NCI-H2029 treated with DMSO at 0.1 percent for 48 hours (cell line): ENCODE measurements at regions not wholly inside any gene's neighbourhood (a gene's known extent, or its start where the extent isn't known, plus 50 kb on each side); places are given as distances from the start of the nearest gene placed in this dataset.
"Not testable (repeated sequence)": the region's sequence is repeated elsewhere in the genome, so short reads cannot be mapped to it uniquely, and the experiment has no call there.

Experiments
- DNase-seq: peaks from one replicate; lab custom pipeline; 2025; lab: John Stamatoyannopoulos, UW

GRCh38 chr2:228516019-228516418, 334.5 kb upstream of the SPHKAP start:
- no peak for DNase-seq

- DNase-seq: not testable (repeated sequence)
These were observed 332.0 kb upstream of the SPHKAP start for GRCh38 chr2:228513480-228513879.

GRCh38 chr2:228509021-228509420, 327.5 kb upstream of the SPHKAP start:
- DNase-seq: no peak

- DNase-seq: no peak
These were observed 326.4 kb upstream of the SPHKAP start for GRCh38 chr2:228507870-228508269.

GRCh38 chr2:228507231-228507824, 325.8 kb upstream of the SPHKAP start:
- DNase-seq: no peak

GRCh38 chr2:228503731-228504130, 322.2 kb upstream of the SPHKAP start:
- no peak for DNase-seq

GRCh38 chr2:228493852-228494251, 312.4 kb upstream of the SPHKAP start:
- no peak for DNase-seq

GRCh38 chr2:228479014-228479413, 297.5 kb upstream of the SPHKAP start:
- no peak for DNase-seq

GRCh38 chr2:228474466-228474865, 293.0 kb upstream of the SPHKAP start:
- no peak for DNase-seq

- DNase-seq: no peak
These were observed 288.2 kb upstream of the SPHKAP start for GRCh38 chr2:228469721-228470120.

- no peak for DNase-seq
These were observed 285.4 kb upstream of the SPHKAP start for GRCh38 chr2:228466851-228467250.

GRCh38 chr2:228465408-228465807, 283.9 kb upstream of the SPHKAP start:
- DNase-seq: no peak

GRCh38 chr2:228458364-228458763, 276.9 kb upstream of the SPHKAP start:
- DNase-seq: no peak

- DNase-seq: no peak
These were observed 265.9 kb upstream of the SPHKAP start for GRCh38 chr2:228447266-228447915.

GRCh38 chr2:228446734-228447133, 265.2 kb upstream of the SPHKAP start:
- DNase-seq: no peak

GRCh38 chr2:228444161-228444560, 262.7 kb upstream of the SPHKAP start:
- DNase-seq: no peak

GRCh38 chr2:228433721-228434120, 252.2 kb upstream of the SPHKAP start:
- no peak for DNase-seq

- DNase-seq: no peak
These were observed 250.6 kb upstream of the SPHKAP start for GRCh38 chr2:228432116-228432515.

GRCh38 chr2:228430986-228431385, 249.5 kb upstream of the SPHKAP start:
- no peak for DNase-seq

- no peak for DNase-seq
These were observed 245.2 kb upstream of the SPHKAP start for GRCh38 chr2:228426502-228427216.

- DNase-seq: not testable (repeated sequence)
These were observed 244.0 kb upstream of the SPHKAP start for GRCh38 chr2:228425411-228426060.

- no peak for DNase-seq
These were observed 236.5 kb upstream of the SPHKAP start for GRCh38 chr2:228417956-228418355.

- no peak for DNase-seq
These were observed 236.0 kb upstream of the SPHKAP start for GRCh38 chr2:228417526-228417925.
